ENCODE measurements at regions not wholly inside any gene's neighbourhood (a gene's known extent, or its start where the extent isn't known, plus 50 kb on each side); places are given as distances from the start of the nearest gene placed in this dataset.

DNA sequence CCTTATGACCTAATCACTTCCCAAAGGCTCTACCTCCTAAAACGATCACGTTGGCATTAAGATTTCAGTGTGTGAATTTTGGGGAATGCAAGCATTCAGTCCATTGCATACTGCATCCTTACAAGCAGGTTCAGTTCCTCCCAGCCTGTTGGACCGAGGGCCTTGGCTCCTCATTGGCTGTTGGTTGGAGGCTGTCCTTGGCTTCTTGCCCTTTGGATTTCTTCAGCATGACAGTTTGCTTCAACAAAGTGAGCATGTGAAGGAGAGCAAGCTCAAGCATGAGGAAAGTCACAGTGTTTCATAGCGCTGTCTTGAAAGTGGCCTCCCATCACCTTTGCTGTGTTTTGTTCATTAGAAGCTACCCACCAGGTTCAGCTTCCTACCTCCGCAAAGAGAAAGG, 109.5 kb downstream of the GADD45G start:
- Histone ChIP-seq H3K36me3 (ENCODE audit: control insufficient read depth in 2 of 2, extremely low read depth in 1 of 2, insufficient read depth in 2 of 2, low read length in 2 of 2) (no peaks in the 10 kb centered on the region), H3K4me1 (ENCODE audit: control insufficient read depth, extremely low read depth, insufficient read depth, low read length) (no peaks in the 10 kb centered on the region), H3K27me3 (ENCODE audit: control insufficient read depth, extremely low read depth, insufficient read depth, low read length) (no peaks in the 10 kb centered on the region), H3K27ac (ENCODE audit: control insufficient read depth, insufficient read depth, low read length) (no peak overlapping the region), H3K9me1 (ENCODE audit: control insufficient read depth, extremely low read depth, insufficient read depth, low read length) (no peaks in the 10 kb centered on the region), H3K9ac (ENCODE audit: control insufficient read depth, extremely low read depth, insufficient read depth, low read length) (no peak overlapping the region), H3K79me2 (ENCODE audit: control insufficient read depth, insufficient read depth, low read length) (no peaks in the 10 kb centered on the region), H3K4me2 (ENCODE audit: control insufficient read depth, extremely low read depth, insufficient read depth, low read depth, low read length) (no peak overlapping the region), H2AFZ (ENCODE audit: control insufficient read depth, low read length) (no peak overlapping the region), H3K9me3 (ENCODE audit: control insufficient read depth, low read depth, low read length) (no peaks in the 10 kb centered on the region), H3K4me3 (ENCODE audit: control insufficient read depth in 2 of 3, extremely low read depth in 1 of 3, insufficient read depth in 2 of 3, low read depth in 1 of 3, low read length in 3 of 3) (no peak overlapping the region), H4K20me1 (ENCODE audit: control insufficient read depth, extremely low read depth, insufficient read depth, low read length) (no peaks in the 10 kb centered on the region)
- DNase-seq (ENCODE audit: low read depth, low spot score) (no peak), FAIRE-seq (peak; percentile 56)
- TF ChIP-seq CTCF (optimal IDR thresholded peaks at IDR 0.05 in 1 of 3, IDR thresholded peaks at IDR 0.05 in 1 of 3, conservative IDR thresholded peaks at IDR 0.05 in 1 of 3; ENCODE audit: extremely low read depth in 1 of 3, insufficient read depth in 2 of 3, low read length in 3 of 3) = no peak
- TF ChIP-seq EZH2 (IDR thresholded peaks at IDR 0.05; ENCODE audit: low read length) = no peak
- dilution Hi-C loops (cut with MboI; ENCODE audit: extremely low pct_ligation_motif_present, low sequenced_read_pairs) = no loop called here

DNA sequence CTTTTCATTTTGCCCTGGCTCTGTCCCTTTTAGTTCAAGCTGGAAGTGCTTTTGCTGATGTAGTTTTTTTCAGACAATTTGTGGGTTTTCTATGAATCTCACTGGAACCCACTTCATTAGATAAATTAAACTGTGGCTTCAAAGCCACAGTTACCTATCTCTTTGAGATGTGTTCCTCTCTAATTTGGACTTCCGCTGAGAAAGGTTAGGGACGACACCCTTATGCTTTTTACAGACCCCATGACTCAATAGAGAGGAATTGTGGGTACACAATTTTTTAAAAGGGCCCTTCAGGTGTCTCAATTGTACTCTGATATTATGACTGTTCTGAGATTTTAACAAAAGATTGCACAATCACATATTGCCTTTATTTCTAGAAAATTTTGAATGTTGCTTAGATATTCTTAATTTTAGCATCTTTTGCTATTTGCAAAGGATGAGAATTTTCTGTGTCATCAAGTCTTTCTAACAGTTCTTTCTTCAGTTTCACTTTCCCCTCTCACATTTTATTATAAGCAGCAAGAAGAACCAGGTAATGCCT, 110.6 kb downstream of the GADD45G start:
- H3K4me1 ChIP-seq (ENCODE audit: control insufficient read depth, extremely low read depth, insufficient read depth, low read length) = no peaks in the 10 kb centered on the region
- H3K9ac ChIP-seq (ENCODE audit: control insufficient read depth, extremely low read depth, insufficient read depth, low read length) = no peak overlapping the region
- TF ChIP-seq EZH2 (IDR thresholded peaks at IDR 0.05; ENCODE audit: low read length) = no peak
- no peak for TF ChIP-seq CTCF (optimal IDR thresholded peaks at IDR 0.05 in 1 of 3, IDR thresholded peaks at IDR 0.05 in 1 of 3, conservative IDR thresholded peaks at IDR 0.05 in 1 of 3; ENCODE audit: extremely low read depth in 1 of 3, insufficient read depth in 2 of 3, low read length in 3 of 3)
- no peak overlapping the region for H3K4me2 ChIP-seq (ENCODE audit: control insufficient read depth, extremely low read depth, insufficient read depth, low read depth, low read length)
- no peak for FAIRE-seq
- H3K9me1 ChIP-seq (ENCODE audit: control insufficient read depth, extremely low read depth, insufficient read depth, low read length) = no peaks in the 10 kb centered on the region
- no peak overlapping the region for H3K4me3 ChIP-seq (ENCODE audit: control insufficient read depth in 2 of 3, extremely low read depth in 1 of 3, insufficient read depth in 2 of 3, low read depth in 1 of 3, low read length in 3 of 3)
- no peak overlapping the region for H3K27ac ChIP-seq (ENCODE audit: control insufficient read depth, insufficient read depth, low read length)
- no peak overlapping the region for H2AFZ ChIP-seq (ENCODE audit: control insufficient read depth, low read length)
- no peaks in the 10 kb centered on the region for H4K20me1 ChIP-seq (ENCODE audit: control insufficient read depth, extremely low read depth, insufficient read depth, low read length)
- no peaks in the 10 kb centered on the region for H3K79me2 ChIP-seq (ENCODE audit: control insufficient read depth, insufficient read depth, low read length)
- no peaks in the 10 kb centered on the region for H3K9me3 ChIP-seq (ENCODE audit: control insufficient read depth, low read depth, low read length)
- no peak for DNase-seq (ENCODE audit: low read depth, low spot score)
- no peaks in the 10 kb centered on the region for H3K27me3 ChIP-seq (ENCODE audit: control insufficient read depth, extremely low read depth, insufficient read depth, low read length)
- H3K36me3 ChIP-seq (ENCODE audit: control insufficient read depth in 2 of 2, extremely low read depth in 1 of 2, insufficient read depth in 2 of 2, low read length in 2 of 2) = no peaks in the 10 kb centered on the region
- dilution Hi-C loops (cut with MboI; ENCODE audit: extremely low pct_ligation_motif_present, low sequenced_read_pairs) = no loop called here

Data from keratinocyte (primary cell).